ENCODE measurements at regions not wholly inside any gene's neighbourhood (a gene's known extent, or its start where the extent isn't known, plus 50 kb on each side); places are given as distances from the start of the nearest gene placed in this dataset.

DNA sequence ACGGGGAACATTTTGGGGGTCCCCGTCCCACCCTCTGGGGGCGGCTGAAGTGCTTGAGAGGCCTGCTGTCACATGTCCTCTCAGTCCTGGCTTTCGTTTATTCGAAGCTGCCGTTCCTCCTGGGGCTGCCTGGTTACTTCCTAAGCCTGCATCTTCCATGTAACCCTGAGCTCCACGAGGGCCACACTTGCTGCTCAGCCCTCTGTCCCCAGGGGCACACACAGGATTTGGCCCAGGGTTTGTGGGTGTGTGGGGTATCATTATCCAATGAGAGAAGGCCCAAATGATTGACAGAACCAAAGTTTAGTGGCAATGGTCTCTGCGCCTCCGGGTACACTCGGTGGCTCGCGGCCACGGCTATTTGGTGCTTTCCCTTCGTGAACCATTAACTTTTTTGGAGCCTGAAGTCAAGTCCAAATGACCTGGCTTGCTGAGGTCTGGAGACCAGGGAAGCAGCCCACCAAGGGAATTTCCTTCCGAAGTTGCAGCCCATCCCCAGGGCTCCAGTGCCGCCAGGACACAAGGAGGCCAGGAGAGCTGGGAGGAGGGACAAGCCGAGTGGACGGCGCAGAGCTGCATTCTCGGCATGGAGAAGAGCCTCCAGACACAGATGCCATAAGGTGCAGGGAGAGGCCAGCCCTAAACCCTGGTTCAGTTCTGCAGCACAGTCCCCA, 131.4 kb upstream of the FOXF1 start:
- DNase-seq (ENCODE audit: low read depth, low spot score) = no peak

DNA sequence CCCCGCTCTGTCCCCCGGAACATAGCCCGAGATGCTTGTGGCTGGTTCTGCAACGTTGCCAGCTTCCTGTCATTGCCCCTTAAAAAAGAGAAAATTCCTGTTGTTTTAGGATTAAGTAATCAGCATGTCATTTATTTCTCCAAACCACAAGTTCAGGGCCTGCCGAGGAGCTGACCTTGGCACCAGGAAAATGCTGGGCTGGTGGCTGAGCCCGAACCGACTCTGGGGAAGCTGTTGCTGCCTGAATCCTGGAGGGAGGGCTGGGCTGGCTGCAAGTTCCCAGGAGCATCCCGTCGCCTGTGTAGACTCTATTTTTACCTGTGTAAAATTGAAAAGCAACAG, 130.9 kb upstream of the FOXF1 start:
- DNase-seq (ENCODE audit: low read depth, low spot score) = no peak

DNA sequence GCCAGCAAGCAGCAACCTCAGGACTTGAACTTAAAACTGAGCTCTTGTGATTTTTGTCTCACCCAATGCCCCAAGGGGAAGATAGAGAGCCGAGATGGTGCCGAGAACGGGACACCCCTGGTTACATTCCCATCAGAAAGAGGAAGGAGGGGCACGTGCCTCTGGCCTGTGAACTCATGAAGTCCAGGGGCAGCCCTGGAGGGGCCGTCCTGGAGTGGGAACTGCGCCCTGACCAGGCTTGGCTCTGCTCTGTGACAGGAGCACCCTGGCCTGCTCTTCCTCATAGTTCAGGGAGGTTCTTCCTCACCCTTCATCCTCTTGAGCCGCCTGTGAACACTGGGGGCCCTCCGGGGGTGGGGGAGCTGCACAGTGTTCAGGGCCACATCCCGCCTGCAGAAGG, 130.3 kb upstream of the FOXF1 start:
- no peak for DNase-seq (ENCODE audit: low read depth, low spot score)

DNA sequence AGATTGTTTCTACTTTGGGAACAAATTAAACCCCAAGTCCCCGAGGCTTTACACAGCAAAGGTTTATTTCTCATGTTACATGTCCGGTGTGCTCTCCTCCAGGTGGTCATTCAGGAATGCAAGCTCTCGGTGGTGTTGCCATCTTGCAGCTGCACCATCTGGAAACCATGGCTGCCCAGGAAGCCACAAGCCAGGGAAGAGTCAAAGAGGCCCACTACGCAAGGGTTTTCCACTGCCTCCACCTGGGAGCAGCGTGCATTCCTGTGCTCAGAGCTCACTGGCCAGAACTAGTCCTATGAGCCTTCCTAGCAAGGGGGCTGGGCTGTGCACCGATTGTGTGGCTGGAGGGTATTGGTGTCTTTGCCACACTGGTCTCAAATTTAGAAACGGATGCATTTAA, 128.8 kb upstream of the FOXF1 start:
- no peak for DNase-seq (ENCODE audit: low read depth, low spot score)

DNA sequence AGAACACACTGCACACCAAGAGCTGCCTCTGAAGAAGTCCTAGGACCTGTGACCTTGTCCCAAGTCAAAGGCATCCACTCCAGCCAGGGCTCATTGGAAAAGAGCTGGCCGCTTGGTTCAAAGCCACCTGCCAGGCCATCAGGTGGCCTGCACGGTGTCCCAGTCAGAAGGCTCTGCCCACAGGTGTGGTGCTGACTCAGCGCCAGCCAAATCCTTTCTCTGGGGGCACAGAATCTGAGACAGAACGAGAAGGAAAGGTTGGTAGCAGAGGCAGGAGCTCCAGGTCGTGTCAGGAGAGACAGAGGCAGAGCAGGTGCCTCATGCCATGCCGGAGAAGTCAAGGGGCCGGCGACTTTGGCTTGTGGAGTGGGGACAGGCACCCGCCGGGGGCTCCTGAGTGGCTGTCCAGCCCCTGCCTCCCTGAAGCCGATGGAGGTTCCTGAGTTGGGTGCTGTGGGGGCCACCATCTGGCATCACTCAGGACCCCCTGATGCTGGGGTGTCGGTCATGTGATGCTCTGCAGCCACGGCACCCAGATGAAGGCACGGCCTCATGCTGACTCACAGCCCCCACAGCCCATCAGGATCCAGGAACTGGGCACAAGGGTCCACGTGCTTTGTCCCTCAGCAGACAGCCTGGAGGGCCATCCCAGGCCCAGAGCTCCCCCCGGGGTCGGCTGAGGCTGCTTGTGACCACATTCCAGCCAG, 128.1 kb upstream of the FOXF1 start:
- no peak for DNase-seq (ENCODE audit: low read depth, low spot score)

DNA sequence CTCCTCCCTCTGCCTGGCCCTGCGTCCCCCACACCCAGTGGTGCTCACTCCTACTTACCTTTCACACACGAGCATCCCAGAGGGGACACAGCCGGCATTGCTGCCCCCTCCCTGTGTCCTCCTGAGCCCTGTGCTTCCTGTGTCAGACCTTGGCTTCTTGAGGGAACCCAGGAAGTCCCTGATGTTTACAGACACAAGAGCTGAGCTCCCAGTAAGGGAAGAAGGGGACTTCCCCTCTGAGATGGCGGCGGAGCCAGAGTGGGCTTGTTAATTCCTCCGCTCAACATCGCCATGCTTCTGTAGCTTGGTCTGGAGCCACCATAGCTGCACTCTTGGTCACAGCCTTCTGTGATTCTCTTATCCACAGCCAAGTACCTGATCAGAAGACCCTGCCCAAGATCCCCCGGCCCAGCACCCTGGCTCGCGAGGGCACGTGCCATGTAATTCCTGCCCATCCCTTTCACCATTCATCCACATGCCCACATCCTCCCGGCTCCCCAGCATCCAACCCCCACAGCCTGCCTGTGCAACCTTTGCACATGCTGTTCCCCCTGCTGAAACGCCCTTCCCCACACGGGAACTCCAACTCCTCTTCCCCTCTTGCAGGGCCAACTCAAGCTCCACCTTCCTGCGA, 127.4 kb upstream of the FOXF1 start:
- no peak for DNase-seq (ENCODE audit: low read depth, low spot score)

DNA sequence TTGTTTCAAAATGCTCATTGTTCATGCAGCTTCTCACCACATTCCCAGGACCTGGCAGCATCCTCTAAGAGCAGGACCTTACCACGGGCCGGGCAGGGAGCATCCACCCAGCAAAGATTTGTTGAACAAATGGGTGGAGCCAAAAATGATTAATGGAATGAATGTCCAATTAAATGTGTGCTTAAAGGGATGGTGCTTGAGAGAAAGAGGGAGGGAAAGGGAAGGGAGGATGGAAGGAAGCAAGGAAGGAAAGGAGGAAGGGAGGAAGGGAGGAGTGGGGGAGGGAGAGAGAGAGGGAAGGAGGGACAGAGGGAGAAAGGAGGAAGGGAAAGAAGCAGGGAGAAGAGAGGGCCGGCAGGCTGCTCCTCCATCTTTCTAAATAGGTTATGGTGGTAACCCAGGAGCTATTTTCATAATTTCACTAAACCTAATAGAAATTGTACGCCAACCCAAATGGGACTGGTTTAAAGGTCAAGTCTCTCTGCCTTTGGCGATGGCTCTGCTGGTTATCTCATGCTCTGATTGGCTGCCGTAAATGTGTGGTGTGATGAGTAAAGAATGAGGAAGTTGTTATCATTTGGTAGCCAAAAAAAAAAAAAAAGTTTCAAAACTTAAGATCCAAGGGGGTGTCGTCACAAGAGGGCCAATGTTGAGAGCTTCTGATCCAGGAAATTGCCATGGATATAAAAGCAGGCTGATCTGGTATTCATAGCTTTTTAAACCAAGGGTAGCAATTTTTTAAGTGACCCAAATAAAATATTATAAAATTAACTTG, 126.7 kb upstream of the FOXF1 start:
- peak; percentile 30 for DNase-seq (ENCODE audit: low read depth, low spot score)

DNA sequence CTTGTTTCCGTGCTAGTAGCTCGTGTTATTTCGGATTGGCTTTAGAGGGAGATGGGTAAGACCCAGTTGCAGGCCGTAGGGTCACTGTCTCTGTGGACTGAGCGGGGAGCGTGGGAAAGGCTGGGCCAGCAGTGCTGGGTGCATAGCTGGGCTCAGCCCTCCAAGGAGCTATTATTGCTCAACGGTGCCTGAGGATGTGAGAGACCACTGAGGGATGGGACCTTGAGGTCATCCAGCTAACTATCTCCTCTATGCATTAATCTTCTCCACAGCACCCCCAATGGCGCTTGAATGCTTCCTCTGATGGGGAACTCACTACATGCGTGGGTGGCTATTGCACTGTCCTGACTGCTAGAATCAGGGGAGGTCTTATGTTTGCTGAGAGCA, 126.1 kb upstream of the FOXF1 start:
- DNase-seq (ENCODE audit: low read depth, low spot score) = no peak

DNA sequence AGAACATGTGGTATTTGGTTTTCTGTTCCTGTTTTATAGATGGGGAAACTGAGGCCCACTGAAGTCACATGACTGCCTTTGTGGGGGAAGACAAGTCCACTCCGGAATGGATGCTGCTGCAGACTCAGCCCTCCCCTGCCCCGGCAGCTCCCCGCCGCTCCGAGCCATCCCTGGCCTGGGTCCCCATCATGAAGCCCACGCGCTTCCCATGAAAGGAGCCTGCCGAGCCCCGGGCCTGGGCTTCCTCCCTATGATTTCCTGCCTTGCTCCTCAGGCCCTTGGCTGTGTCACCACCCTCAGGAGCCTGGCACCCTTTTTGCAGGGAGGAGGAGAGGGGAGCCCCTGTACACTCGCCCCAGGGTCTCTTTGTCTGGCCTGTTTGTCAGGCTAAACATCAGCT, 125.3 kb upstream of the FOXF1 start:
- DNase-seq (ENCODE audit: low read depth, low spot score) = no peak

DNA sequence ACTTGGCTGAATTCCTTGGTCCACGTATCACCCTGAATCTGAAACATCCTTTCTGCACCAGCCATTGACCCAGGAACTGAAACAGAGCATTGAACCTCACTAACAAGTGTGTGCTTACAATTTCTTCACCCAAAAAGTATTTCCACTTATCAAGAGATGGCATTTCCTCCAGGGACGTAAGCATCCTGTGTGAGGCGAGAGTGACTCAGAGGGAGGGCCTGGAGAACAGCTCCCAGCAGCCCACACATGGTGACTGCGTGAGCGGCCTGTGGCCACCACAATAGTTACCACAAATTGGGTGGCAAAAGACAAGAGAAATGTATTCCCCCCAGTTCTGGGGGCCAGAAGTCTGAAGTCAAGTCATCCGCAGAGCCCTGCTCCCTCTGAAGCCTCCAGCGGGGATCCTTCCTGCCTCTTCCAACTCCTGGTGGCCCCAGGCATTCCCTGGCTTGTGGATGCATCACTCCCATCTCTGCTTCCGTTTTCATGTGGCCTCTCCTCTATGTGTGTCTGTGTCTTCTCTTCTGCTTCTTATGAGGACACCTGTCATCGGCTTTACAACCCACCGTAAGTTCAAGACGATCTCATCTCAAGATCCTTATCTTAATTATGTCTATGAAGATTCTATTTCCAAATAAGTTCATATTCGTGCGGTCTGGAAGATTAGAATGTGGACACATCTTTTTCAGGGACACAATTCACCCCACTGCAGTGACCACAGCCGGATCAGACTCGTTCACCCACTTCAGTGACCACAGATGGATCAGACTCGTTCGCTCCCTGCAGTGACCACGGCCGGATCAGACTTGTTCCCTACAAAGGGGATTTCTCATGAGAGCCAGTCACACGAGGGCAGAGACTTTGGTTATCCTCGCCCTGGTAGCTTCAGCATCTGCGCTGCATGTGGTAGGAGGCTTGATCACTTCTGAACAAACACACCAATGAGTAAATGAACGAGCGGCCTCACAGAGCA, 122.6 kb upstream of the FOXF1 start:
- no peak for DNase-seq (ENCODE audit: low read depth, low spot score)

DNA sequence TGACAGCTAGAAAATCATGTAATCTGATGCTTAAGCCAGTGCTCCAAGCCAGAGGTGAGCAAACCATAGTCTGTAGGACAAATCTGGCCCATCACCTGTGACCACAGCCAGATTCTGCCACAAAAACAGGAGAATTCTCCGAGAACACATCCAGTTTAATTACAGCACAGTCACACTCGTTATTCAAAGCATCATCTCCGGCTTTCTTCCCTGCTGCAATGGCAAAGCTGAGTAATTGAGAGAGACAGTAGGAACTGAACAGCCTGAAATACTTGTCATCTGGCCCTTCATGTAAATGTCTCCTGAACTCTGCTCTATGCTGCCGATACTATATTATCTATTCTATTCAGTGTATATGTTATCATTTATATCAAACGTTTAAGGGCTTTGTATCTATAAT, 121.4 kb upstream of the FOXF1 start:
- DNase-seq (ENCODE audit: low read depth, low spot score) = no peak

DNA sequence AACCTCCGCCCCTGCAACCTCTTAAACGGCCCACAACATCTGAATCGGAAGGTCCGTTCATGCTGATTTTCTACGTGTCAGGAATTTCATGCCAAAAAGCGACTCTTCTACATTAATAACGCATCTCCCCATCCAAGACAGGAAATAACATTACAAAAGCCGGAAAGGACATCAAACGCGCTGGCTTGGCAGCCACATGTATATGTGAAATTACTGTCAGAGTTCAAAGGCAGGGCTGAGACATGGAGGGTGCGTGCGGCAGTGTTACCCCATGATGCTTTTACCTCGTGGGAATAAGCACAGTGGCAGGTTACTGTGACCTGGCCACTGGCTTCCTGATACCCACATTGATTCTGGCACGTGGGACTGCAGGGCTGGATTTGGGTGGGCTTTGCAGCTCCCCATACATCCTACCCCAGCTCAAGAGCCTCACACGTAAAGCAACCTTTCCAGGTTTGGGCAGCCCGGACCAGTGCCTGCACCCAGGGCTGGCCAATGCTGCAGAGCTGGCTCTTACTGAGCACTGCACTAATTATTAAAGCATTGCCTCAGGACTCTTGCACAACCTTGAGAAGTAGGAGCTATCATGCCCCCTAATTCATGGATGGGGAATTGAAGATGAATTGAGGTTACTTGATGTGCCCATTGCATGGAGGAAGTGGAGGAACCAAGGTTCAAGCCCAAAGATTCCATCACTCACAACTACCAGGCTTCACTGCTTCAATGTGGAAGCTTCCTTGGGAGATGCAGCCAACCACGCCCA, 120.6 kb upstream of the FOXF1 start:
- no peak for DNase-seq (ENCODE audit: low read depth, low spot score)

DNA sequence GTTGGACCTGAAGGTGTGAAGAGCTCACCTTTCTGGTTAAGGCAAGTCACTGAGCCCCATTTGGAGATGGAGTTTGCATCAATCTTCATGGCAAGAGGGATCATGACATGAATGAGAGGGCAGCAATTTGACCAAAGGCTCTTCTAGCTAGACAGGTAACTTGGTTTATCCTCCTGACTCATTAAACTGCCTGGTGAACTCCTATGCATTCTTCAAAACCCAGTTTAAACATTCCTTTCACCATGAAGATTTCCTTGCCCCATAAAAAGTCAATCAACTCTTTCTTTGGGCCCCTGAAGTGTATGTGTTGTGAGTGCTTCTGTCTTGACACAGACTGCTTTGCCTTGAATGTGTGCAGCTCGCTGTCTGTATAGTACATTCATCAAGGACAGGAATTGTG, 120.0 kb upstream of the FOXF1 start:
- no peak for DNase-seq (ENCODE audit: low read depth, low spot score)

DNA sequence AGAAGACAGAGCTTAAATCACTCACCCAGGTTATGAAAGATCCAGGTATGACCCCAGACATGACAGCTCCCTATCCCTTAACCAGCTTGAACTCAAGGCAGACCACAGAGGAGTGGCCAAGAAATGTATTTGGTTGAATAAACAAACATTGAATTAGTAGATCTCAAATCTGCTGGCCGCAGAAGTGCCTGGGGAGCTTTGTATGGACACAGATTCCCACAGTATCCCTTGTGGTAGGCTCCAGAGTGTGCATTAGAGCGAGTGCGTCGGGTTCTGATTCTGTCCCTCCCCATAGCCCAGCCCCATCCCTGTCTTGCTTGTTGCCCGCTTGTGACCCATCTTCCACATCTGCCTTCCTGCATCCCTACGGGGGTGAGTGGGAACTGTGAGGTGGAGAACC, 118.8 kb upstream of the FOXF1 start:
- no peak for DNase-seq (ENCODE audit: low read depth, low spot score)

DNA sequence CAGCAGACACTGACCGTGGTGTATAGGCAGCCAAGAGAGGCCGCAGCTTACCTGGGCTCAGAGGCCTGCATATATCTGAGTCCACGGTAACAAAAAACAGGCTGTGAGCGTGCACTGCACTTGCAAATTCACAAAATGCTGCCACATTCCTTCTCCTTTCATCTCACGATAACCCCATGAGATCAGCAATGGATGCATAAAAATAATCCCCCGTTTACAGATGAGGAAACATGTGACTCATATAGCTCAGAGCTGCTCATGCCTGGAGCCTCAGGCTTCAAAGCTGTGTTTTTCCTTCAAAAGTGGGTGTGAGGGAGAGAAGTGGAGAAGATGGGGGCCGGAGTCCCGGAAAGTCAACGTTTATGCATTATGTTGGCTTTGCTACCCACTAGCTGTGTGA, 118.3 kb upstream of the FOXF1 start:
- DNase-seq (ENCODE audit: low read depth, low spot score) = no peak

DNA sequence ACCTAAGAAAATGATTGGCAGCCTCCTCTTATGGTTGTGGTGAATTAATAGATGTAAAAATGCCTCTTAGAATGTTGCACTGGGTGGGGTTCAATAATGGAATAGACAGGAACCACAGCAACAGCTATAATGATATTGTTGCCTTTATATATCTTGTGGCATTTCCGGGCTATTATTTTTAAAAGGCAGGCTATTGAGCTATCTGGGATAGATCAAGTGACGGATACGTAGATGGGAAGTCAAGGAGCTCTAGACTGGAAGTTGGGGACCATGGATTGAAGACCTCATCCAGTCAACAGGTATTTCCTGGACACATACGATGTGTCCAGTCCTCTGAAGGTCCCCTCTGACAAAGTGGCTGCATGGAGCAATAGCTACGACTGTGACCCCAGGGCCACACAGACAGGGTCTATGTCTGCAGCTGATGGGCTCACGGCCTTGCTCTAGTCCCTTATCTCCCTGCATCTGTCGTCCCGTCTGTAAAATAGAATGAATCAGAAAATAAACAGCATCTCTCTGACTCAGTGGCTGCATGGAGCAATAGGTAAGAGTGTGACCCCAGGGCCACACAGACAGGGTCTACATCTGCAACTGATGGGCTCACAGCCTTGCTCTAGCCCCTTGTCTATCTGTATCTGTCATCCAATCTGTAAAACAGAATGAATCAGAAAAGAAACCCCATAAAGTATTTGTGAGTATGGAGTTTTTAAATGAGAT, 117.7 kb upstream of the FOXF1 start:
- DNase-seq (ENCODE audit: low read depth, low spot score) = no peak

DNA sequence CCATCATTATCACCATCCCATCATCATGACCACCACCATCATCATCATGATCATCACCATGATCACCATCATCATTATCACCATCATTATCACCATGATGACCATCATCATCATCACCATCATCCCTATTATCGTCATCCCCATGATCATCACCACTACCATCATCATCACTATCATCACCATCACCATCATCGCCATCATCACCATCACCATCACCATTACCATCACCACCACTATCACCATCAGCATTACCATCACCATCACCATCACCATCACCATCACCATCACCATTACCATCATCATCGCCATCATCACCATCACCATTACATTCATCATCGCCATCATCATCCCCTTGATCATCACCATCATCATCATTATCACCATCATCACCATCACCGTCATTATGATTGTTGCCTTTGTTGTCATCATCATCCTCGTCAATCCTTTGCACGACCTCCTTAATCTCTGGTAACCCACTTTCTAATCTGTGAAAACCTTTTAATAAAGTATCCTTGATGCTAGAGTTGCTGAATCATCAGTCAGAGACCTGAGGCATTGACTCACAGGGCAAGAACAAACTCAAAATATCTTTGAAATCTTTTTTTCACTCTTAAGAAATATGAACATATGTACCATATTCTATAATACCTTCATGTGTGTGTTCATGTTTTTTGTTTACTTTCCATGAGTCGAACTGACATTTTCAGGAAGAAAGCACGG, 116.3 kb upstream of the FOXF1 start:
- no peak for DNase-seq (ENCODE audit: low read depth, low spot score)

DNA sequence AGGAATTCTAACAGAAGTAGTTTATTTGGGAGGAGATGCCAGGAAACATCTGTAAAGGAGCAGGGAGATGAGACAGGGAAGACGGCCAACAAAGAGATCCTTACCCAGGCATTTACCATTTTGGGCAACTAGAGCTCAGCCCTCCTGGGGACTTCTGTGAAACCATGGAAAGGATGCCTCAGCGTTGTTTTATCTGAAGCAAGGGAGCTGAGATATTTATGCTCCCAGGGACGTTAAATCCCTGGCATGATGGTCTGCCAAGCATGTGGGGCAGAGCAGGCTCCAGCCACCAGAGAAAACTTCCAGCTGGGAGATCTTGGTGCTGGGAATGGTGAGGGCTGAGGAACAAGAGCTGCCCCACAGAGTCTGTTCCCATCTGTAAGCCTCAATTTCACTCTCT, 114.8 kb upstream of the FOXF1 start:
- DNase-seq (ENCODE audit: low read depth, low spot score) = no peak

DNA sequence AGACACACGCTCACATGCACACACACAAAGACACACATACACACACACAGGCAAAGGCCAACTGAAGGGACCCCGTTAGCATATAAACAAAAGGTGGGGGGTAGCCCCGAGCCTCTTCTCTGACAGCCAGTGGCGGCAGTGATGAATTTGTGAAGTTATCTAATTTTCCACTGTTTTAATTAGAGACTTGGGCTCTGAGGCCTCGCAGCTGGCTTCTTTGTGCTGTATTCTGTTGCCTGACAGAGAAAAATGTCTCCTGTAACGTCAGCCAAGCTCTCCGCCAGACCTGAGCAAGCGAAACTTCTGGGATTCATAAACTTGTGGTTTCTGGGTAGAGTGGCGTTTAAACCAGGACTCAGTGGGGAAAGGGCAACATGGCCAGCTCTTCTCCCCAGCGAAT, 113.9 kb upstream of the FOXF1 start:
- DNase-seq (ENCODE audit: low read depth, low spot score) = no peak
